ENCODE measurements at regions not wholly inside any gene's neighbourhood (a gene's known extent, or its start where the extent isn't known, plus 50 kb on each side); places are given as distances from the start of the nearest gene placed in this dataset.
"Not testable (repeated sequence)": the region's sequence is repeated elsewhere in the genome, so short reads cannot be mapped to it uniquely, and the experiment has no call there.

DNA sequence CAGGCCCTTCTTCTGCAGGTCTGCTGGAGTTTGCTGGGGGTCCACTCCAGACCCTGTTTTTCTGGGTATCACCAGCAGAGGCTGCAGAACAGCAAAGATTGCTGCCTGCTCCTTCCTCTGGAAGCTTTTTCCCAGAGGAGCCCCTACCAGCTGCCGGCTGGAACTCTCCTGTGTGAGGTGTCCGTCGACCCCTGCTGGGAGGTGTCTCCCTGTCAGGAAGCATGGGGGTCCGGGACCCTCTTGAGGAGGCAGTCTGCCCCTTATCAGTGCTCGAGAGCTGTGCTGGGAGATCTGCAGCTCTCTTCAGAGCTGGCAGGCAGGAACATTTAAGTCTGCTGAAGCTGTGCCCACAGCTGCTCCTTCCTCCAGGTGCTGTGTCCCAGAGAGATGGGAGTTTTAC is 1622.8 kb downstream of the KHDRBS2 start:
- not testable (repeated sequence) for DNase-seq

DNA sequence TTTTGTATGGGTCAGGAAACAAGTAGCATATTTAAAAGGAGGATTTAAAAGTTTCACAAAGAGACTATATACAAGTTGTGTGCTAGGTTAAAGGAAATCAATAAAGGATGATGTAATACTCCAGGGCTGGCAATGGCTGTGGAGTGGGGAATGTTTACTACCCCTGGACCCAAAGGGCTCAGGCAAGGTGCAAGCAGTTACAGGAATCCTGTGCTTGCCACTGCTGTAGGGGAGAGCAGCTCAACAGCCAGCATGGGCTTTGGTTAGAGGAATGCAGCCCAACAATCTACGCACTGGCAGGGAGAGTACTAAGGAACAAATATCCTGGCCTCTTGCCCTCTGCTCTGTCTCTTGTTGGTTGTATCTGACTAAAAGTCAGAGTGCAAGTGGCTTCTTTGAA is 1642.2 kb downstream of the KHDRBS2 start:
- DNase-seq: no peak

DNA sequence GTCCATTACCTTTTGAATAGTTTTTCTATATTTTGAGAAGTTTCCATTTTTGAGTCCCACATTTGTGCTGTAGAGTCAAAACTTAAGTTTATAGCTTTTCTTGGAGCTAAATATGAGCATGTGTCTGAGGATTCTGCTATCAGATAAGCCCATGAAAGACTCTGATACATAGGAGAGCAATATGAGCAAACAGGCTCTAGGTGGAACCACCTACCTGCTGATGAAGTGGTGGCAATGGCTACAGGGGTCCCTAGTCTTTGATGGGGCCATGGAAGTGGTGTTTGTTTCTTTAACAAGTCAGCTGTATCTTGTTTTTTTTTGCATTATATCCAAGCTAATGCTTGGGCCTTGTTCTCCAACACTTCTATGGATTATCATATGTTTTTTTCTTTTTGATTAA is 1646.8 kb downstream of the KHDRBS2 start:
- DNase-seq: not testable (repeated sequence)

Measured in hindlimb muscle (tissue), 1 donor.